Mesothelial cell of epicardium (in vitro differentiated cells): ENCODE measurements at regions not wholly inside any gene's neighbourhood (a gene's known extent, or its start where the extent isn't known, plus 50 kb on each side); places are given as distances from the start of the nearest gene placed in this dataset.
A peak's percentile ranks its signal among the peaks of the same experiment; 100 is the strongest.

Source experiments
- DNase-seq, 2 experiments: peaks; one replicate each; pipeline ENCODE4 v3.0.0; 2021; ENCODE audit warnings: low spot score in 2 of 2; ENCODE audit not compliant: unreplicated experiment in 2 of 2
- H3K27ac Mint-ChIP-seq: 2 replicates; pipeline ENCODE4 v1.8.0; 2021; ENCODE audit warnings: mixed read lengths
- H3K27me3 Mint-ChIP-seq: 2 replicates; pipeline ENCODE4 v1.8.0; 2021; ENCODE audit warnings: low read depth, mixed read lengths
- H3K36me3 Mint-ChIP-seq: 2 replicates; pipeline ENCODE4 v1.8.0; 2021; ENCODE audit warnings: mixed read lengths
- H3K4me1 Mint-ChIP-seq: 2 replicates; pipeline ENCODE4 v1.8.0; 2021; ENCODE audit warnings: mixed read lengths
- H3K4me3 Mint-ChIP-seq: 2 replicates; pipeline ENCODE4 v1.8.0; 2021; ENCODE audit warnings: mild to moderate bottlenecking, moderate library complexity, mixed read lengths
- H3K9me3 Mint-ChIP-seq: 2 replicates; pipeline ENCODE4 v1.8.0; 2021; ENCODE audit warnings: mixed read lengths
- CTCF ChIP-seq: fragments of 200-600 bp; sonication (generic); IDR thresholded peaks from one replicate; pipeline ENCODE4 v1.5.0; 2021; ENCODE audit warnings: antibody characterized with exemption; ENCODE audit not compliant: unreplicated experiment

GRCh38 chr3:135452881-135453280 lies 512.6 kb upstream of the PPP2R3A start:
- Mint-ChIP-seq H3K4me3 (no peak overlapping the region), H3K9me3 (peaks cover 5% of the 10 kb centered on the region), H3K27ac (no peak overlapping the region), H3K36me3 (no peaks in the 10 kb centered on the region), H3K27me3 (peaks cover 30% of the 10 kb centered on the region), H3K4me1 (peaks cover 4% of the 10 kb centered on the region)
- no peak for DNase-seq
- no peak for TF ChIP-seq CTCF

GRCh38 chr3:135453326-135453725 lies 512.2 kb upstream of the PPP2R3A start:
- Mint-ChIP-seq H3K4me1 (peaks cover 4% of the 10 kb centered on the region), H3K9me3 (peaks cover 5% of the 10 kb centered on the region), H3K36me3 (no peaks in the 10 kb centered on the region), H3K4me3 (no peak overlapping the region), H3K27me3 (peaks cover 32% of the 10 kb centered on the region), H3K27ac (no peak overlapping the region)
- no peak for TF ChIP-seq CTCF
- DNase-seq, result no peak

- peaks cover 4% of the 10 kb centered on the region for H3K4me1 Mint-ChIP-seq
- H3K4me3 Mint-ChIP-seq, result no peak overlapping the region
- no peak overlapping the region for H3K27ac Mint-ChIP-seq
- TF ChIP-seq CTCF, result no peak
- DNase-seq, result no peak
- H3K9me3 Mint-ChIP-seq, result peaks cover 5% of the 10 kb centered on the region
- H3K27me3 Mint-ChIP-seq, result peaks cover 37% of the 10 kb centered on the region
- H3K36me3 Mint-ChIP-seq, result no peaks in the 10 kb centered on the region
Observed at GRCh38 chr3:135454890-135455289, 510.6 kb upstream of the PPP2R3A start.

GRCh38 chr3:135456108-135456790 lies 509.3 kb upstream of the PPP2R3A start:
- Mint-ChIP-seq H3K36me3 (no peaks in the 10 kb centered on the region), H3K4me3 (no peak overlapping the region), H3K27ac (no peak overlapping the region), H3K9me3 (peaks cover 5% of the 10 kb centered on the region), H3K27me3 (peaks cover 43% of the 10 kb centered on the region), H3K4me1 (peaks cover 4% of the 10 kb centered on the region)
- TF ChIP-seq CTCF, result no peak
- peak in 1 of 2 experiments; percentile 42 for DNase-seq

GRCh38 chr3:135458541-135459322 lies 506.8 kb upstream of the PPP2R3A start:
- H3K4me1 Mint-ChIP-seq, result peaks cover 4% of the 10 kb centered on the region
- H3K9me3 Mint-ChIP-seq, result peaks cover 5% of the 10 kb centered on the region
- DNase-seq, result no peak
- no peak overlapping the region for H3K27ac Mint-ChIP-seq
- no peak overlapping the region for H3K4me3 Mint-ChIP-seq
- H3K36me3 Mint-ChIP-seq, result no peaks in the 10 kb centered on the region
- peaks cover 50% of the 10 kb centered on the region for H3K27me3 Mint-ChIP-seq
- no peak for TF ChIP-seq CTCF
